PC-3 (cell line): ENCODE measurements at regions not wholly inside any gene's neighbourhood (a gene's known extent, or its start where the extent isn't known, plus 50 kb on each side); places are given as distances from the start of the nearest gene placed in this dataset.

Source experiments
- ATAC-seq: fragments of 200-7000 bp; cut with Tn5 transposase; 2 replicates; pipeline ENCODE4 v1.9.1; 2020; ENCODE audit warnings: mild to moderate bottlenecking, moderate library complexity
- BruUV-seq: library from RNA; stranded (reverse); fragments of 400-500 nt; replicated peaks from 2 replicates; lab custom pipeline; 2021; lab: Mats Ljungman, UMichigan
- CTCF ChIA-PET: fragments of 300-600 bp; sonication (Branson Sonifier 250); formaldehyde crosslinking; loops from one replicate; lab custom pipeline; 2022; ENCODE audit warnings: antibody characterized with exemption; lab: Charles Lee
- POLR2A ChIA-PET: fragments of 300-600 bp; sonication (Branson Sonifier 250); formaldehyde crosslinking; loops from one replicate; lab custom pipeline; 2022; ENCODE audit warnings: antibody characterized with exemption; ENCODE audit not compliant: unreplicated experiment; lab: Charles Lee
- DNase-seq: peaks from one replicate; pipeline ENCODE4 v3.0.0-alpha.2; 2015
- H2AFZ ChIP-seq: fragments of 300-600 bp; sonication (generic); 2 replicates; pipeline ENCODE4 v1.6.0; 2016; ENCODE audit warnings: antibody characterized with exemption, low read length
- H3F3A ChIP-seq: fragments of 300-600 bp; sonication (generic); one replicate; pipeline ENCODE4 v1.6.0; 2017; ENCODE audit warnings: antibody characterized with exemption, low read length, control low read depth, mild to moderate bottlenecking; ENCODE audit not compliant: unreplicated experiment
- H3K27ac ChIP-seq: fragments of 300-600 bp; sonication (generic); 2 replicates; pipeline ENCODE4 v1.5.1; 2016; ENCODE audit warnings: mild to moderate bottlenecking, low read length
- H3K27me3 ChIP-seq: fragments of 300-600 bp; sonication (generic); 2 replicates; pipeline ENCODE4 v1.6.1; 2016; ENCODE audit warnings: low read length, mixed read lengths
- H3K36me3 ChIP-seq: fragments of 300-600 bp; sonication (generic); 2 replicates; pipeline ENCODE4 v1.6.1; 2016; ENCODE audit warnings: low read depth, mixed run types, low read length, mixed read lengths
- H3K4me1 ChIP-seq: fragments of 300-600 bp; sonication (generic); 2 replicates; pipeline ENCODE4 v1.5.1; 2016; ENCODE audit warnings: low read length; ENCODE audit not compliant: insufficient read depth
- H3K4me2 ChIP-seq: fragments of 300-600 bp; sonication (generic); 2 replicates; pipeline ENCODE4 v1.6.0; 2016; ENCODE audit warnings: low read length
- H3K4me3 ChIP-seq: fragments of 300-600 bp; sonication (generic); 2 replicates; pipeline ENCODE4 v1.5.1; 2016; ENCODE audit warnings: mild to moderate bottlenecking, low read length, mixed read lengths
- H3K79me2 ChIP-seq: fragments of 300-600 bp; sonication (generic); 2 replicates; pipeline ENCODE4 v1.6.1; 2017; ENCODE audit warnings: low read length, mixed read lengths
- H3K9ac ChIP-seq: fragments of 300-600 bp; sonication (generic); 2 replicates; pipeline ENCODE4 v1.6.0; 2016; ENCODE audit warnings: mild to moderate bottlenecking, low read length
- H3K9me2 ChIP-seq: fragments of 300-600 bp; sonication (generic); replicated peaks from 2 replicates; pipeline ENCODE4 v1.6.1; 2016; ENCODE audit warnings: mixed run types, low read length, mixed read lengths
- H3K9me3 ChIP-seq: fragments of 300-600 bp; sonication (generic); 2 replicates; pipeline ENCODE4 v1.6.1; 2016; ENCODE audit warnings: low read length, mixed read lengths
- H4K20me1 ChIP-seq: fragments of 300-600 bp; sonication (generic); 2 replicates; pipeline ENCODE4 v1.6.1; 2016; ENCODE audit warnings: low read length, mixed read lengths
- EZH2 ChIP-seq: fragments of 300-600 bp; sonication (generic); IDR thresholded peaks from one replicate; pipeline ENCODE4 v1.6.1; 2017; ENCODE audit warnings: antibody characterized with exemption, mild to moderate bottlenecking, low read length; ENCODE audit not compliant: unreplicated experiment
- EZH2phosphoT487 ChIP-seq: fragments of 300-600 bp; sonication (generic); IDR thresholded peaks from 2 replicates; pipeline ENCODE4 v1.6.1; 2018; ENCODE audit warnings: mild to moderate bottlenecking, antibody characterized with exemption, low read length, borderline replicate concordance
- intact Hi-C: fragments of 100-400 bp; cut with micrococcal nuclease; formaldehyde crosslinking; loops from 2 replicates; pipeline ENCODE4 v1.9.0; 2023
- TF ChIP-seq, protein P1 (sequence below): fragments of 300-600 bp; sonication (generic); conservative IDR thresholded peaks from 2 replicates; pipeline ENCODE4 v1.5.1; 2017; ENCODE audit warnings: antibody characterized with exemption, low read depth, mild to moderate bottlenecking, low read length

DNA sequence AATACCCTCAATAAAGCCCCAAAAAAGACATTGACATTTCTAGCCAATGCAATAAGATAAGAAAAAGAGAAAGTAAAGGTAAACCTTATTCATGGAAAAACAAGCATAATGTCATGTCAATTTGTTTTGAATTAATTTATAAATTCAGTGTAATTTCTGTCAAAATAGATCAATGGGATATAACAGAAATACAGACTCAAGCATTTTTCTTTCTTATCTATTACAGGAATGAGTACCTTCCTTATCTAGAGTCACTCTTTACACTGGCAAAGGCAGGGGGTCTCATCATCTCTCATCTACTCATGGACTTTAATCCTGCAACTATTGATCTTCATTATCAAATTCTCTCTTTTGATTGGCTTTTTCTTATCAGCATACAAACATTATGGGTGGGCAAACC lies 127.1 kb upstream of the SHH start:
- BruUV-seq = no TSS peak
- TF ChIP-seq EZH2 = no peak

GRCh38 chr7:155938129-155938528 lies 125.9 kb upstream of the SHH start:
- POLR2A ChIA-PET = interaction anchor here (0.6 kb wide), 1 partner anchor 17 kb away, joined by 3 read pairs; no protein-coding TSS in a partner anchor
- no peaks in the 10 kb centered on the region for H3K27me3 ChIP-seq
- H3K4me1 ChIP-seq = no peaks in the 10 kb centered on the region
- ATAC-seq (no peak), DNase-seq (no peak)
- CTCF ChIA-PET = no interaction called here
- H3K36me3 ChIP-seq = no peaks in the 10 kb centered on the region
- no peaks in the 10 kb centered on the region for H3F3A ChIP-seq
- H3K9ac ChIP-seq = no peak overlapping the region
- H3K9me3 ChIP-seq = no peaks in the 10 kb centered on the region
- BruUV-seq = no TSS peak
- intact Hi-C loops = no loop called here
- H3K4me2 ChIP-seq = no peak overlapping the region
- H3K27ac ChIP-seq = no peak overlapping the region
- H4K20me1 ChIP-seq = no peaks in the 10 kb centered on the region
- H3K4me3 ChIP-seq = no peak overlapping the region
- H3K9me2 ChIP-seq = no peaks in the 10 kb centered on the region
- no peak overlapping the region for H2AFZ ChIP-seq
- TF ChIP-seq EZH2 (no peak), EZH2phosphoT487 (no peak)
- TF ChIP-seq, protein P1, sequence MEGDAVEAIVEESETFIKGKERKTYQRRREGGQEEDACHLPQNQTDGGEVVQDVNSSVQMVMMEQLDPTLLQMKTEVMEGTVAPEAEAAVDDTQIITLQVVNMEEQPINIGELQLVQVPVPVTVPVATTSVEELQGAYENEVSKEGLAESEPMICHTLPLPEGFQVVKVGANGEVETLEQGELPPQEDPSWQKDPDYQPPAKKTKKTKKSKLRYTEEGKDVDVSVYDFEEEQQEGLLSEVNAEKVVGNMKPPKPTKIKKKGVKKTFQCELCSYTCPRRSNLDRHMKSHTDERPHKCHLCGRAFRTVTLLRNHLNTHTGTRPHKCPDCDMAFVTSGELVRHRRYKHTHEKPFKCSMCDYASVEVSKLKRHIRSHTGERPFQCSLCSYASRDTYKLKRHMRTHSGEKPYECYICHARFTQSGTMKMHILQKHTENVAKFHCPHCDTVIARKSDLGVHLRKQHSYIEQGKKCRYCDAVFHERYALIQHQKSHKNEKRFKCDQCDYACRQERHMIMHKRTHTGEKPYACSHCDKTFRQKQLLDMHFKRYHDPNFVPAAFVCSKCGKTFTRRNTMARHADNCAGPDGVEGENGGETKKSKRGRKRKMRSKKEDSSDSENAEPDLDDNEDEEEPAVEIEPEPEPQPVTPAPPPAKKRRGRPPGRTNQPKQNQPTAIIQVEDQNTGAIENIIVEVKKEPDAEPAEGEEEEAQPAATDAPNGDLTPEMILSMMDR = no peak
- no peaks in the 10 kb centered on the region for H3K79me2 ChIP-seq

More for the DNA sequence above, 127.1 kb upstream of the SHH start:
- Histone ChIP-seq H3K79me2 (no peaks in the 10 kb centered on the region), H3K9me2 (no peaks in the 10 kb centered on the region), H3K9me3 (no peaks in the 10 kb centered on the region), H2AFZ (no peak overlapping the region), H3F3A (no peaks in the 10 kb centered on the region), H4K20me1 (no peaks in the 10 kb centered on the region), H3K27ac (no peak overlapping the region), H3K27me3 (no peaks in the 10 kb centered on the region), H3K4me2 (no peak overlapping the region), H3K36me3 (no peaks in the 10 kb centered on the region), H3K4me1 (no peaks in the 10 kb centered on the region), H3K9ac (no peak overlapping the region), H3K4me3 (no peak overlapping the region)
- no peak for DNase-seq
- no peak for ATAC-seq
- intact Hi-C loops = no loop called here
- CTCF ChIA-PET = no interaction called here
- POLR2A ChIA-PET = no interaction called here

- H3K4me3 ChIP-seq = no peak overlapping the region
- no peaks in the 10 kb centered on the region for H3K79me2 ChIP-seq
- H3K36me3 ChIP-seq = no peaks in the 10 kb centered on the region
- H2AFZ ChIP-seq = no peak overlapping the region
- H3K27ac ChIP-seq = no peak overlapping the region
- no peak overlapping the region for H3K9ac ChIP-seq
- DNase-seq (no peak), ATAC-seq (no peak)
- intact Hi-C loops = no loop called here
- H3K9me3 ChIP-seq = no peaks in the 10 kb centered on the region
- no TSS peak for BruUV-seq
- no peaks in the 10 kb centered on the region for H3K9me2 ChIP-seq
- TF ChIP-seq, protein P1 = no peak
- TF ChIP-seq EZH2 = no peak
- no peak for TF ChIP-seq EZH2phosphoT487
- H3F3A ChIP-seq = no peaks in the 10 kb centered on the region
- no peaks in the 10 kb centered on the region for H4K20me1 ChIP-seq
- CTCF ChIA-PET = no interaction called here
- no peaks in the 10 kb centered on the region for H3K27me3 ChIP-seq
- POLR2A ChIA-PET = no interaction called here
- H3K4me1 ChIP-seq = no peaks in the 10 kb centered on the region
- no peak overlapping the region for H3K4me2 ChIP-seq
Observed at GRCh38 chr7:155935726-155936125, 123.5 kb upstream of the SHH start.
